Hepatocyte (in vitro differentiated cells): ENCODE measurements at regions not wholly inside any gene's neighbourhood (a gene's known extent, or its start where the extent isn't known, plus 50 kb on each side); places are given as distances from the start of the nearest gene placed in this dataset.

Source experiments
- CTCF ChIP-seq: fragments of 200-600 bp; sonication (generic); IDR thresholded peaks from 2 replicates; pipeline ENCODE4 v1.5.1; 2016; ENCODE audit warnings: antibody characterized with exemption, mild to moderate bottlenecking; ENCODE audit not compliant: poor library complexity
- EZH2 ChIP-seq: fragments of 200-600 bp; sonication (generic); IDR thresholded peaks from 2 replicates; pipeline ENCODE4 v1.6.1; 2016; ENCODE audit warnings: antibody characterized with exemption, mild to moderate bottlenecking, borderline replicate concordance
- EZH2phosphoT487 ChIP-seq: fragments of 200-600 bp; sonication (generic); IDR thresholded peaks from one replicate; pipeline ENCODE4 v1.6.1; 2018; ENCODE audit warnings: antibody characterized with exemption, mild to moderate bottlenecking, low read depth, moderate library complexity; ENCODE audit not compliant: unreplicated experiment, severe bottlenecking

- TF ChIP-seq CTCF (no peak), EZH2 (no peak), EZH2phosphoT487 (no peak)
Measured at GRCh38 chr18:78685980-78686530, 293.6 kb upstream of the SALL3 start.
